OCI-LY7 (cell line): ENCODE measurements at regions not wholly inside any gene's neighbourhood (a gene's known extent, or its start where the extent isn't known, plus 50 kb on each side); places are given as distances from the start of the nearest gene placed in this dataset.

Source experiments
- BruUV-seq: library from RNA; stranded (reverse); fragments of 400-500 nt; replicated peaks from 2 replicates; lab custom pipeline; 2021; lab: Mats Ljungman, UMichigan
- CTCF ChIA-PET: fragments of 300-600 bp; sonication (Branson Sonifier 250); formaldehyde crosslinking; loops from one replicate; lab custom pipeline; 2022; ENCODE audit warnings: antibody characterized with exemption; ENCODE audit not compliant: unreplicated experiment; lab: Charles Lee
- POLR2A ChIA-PET: fragments of 300-600 bp; sonication (Branson Sonifier 250); formaldehyde crosslinking; loops from one replicate; lab custom pipeline; 2022; ENCODE audit warnings: antibody characterized with exemption; lab: Charles Lee
- DNase-seq: peaks from one replicate; pipeline ENCODE4 v3.0.0-alpha.2; 2015; ENCODE audit warnings: low spot score
- H2AFZ ChIP-seq: fragments of 200-600 bp; sonication (generic), shearing (Covaris generic); 2 replicates; pipeline ENCODE4 v1.6.1; 2014; ENCODE audit warnings: mild to moderate bottlenecking, antibody characterized with exemption, low read length, moderate library complexity
- H3K27ac ChIP-seq: fragments of 200-600 bp; sonication (generic); 2 replicates; pipeline ENCODE4 v1.5.1; 2014; ENCODE audit warnings: mixed run types, low read depth, mild to moderate bottlenecking, moderate library complexity, low read length, inconsistent platforms; ENCODE audit not compliant: poor library complexity, severe bottlenecking
- H3K36me3 ChIP-seq: fragments of 200-600 bp; sonication (generic); 2 replicates; pipeline ENCODE4 v1.6.1; 2014; ENCODE audit warnings: mild to moderate bottlenecking, antibody characterized with exemption, low read length, moderate library complexity, mixed read lengths; ENCODE audit not compliant: insufficient read depth
- H3K4me1 ChIP-seq: fragments of 200-600 bp; sonication (generic); 2 replicates; pipeline ENCODE4 v1.5.1; 2014; ENCODE audit warnings: mild to moderate bottlenecking, low read length; ENCODE audit not compliant: insufficient read depth, poor library complexity, severe bottlenecking
- H3K4me2 ChIP-seq: fragments of 200-600 bp; sonication (generic); 2 replicates; pipeline ENCODE4 v1.6.1; 2014; ENCODE audit warnings: mild to moderate bottlenecking, low read length
- H3K4me3 ChIP-seq: fragments of 200-600 bp; sonication (generic); 2 replicates; pipeline ENCODE4 v1.5.1; 2014; ENCODE audit warnings: mild to moderate bottlenecking, low read depth, low read length; ENCODE audit not compliant: poor library complexity, severe bottlenecking
- H3K79me2 ChIP-seq: fragments of 200-600 bp; sonication (generic); 2 replicates; pipeline ENCODE4 v1.6.1; 2016; ENCODE audit warnings: low read depth, mild to moderate bottlenecking, low read length, moderate library complexity, mixed read lengths; ENCODE audit not compliant: insufficient read depth
- H3K9me2 ChIP-seq: fragments of 200-600 bp; sonication (generic); 2 replicates; pipeline ENCODE4 v1.6.1; 2016; ENCODE audit warnings: mild to moderate bottlenecking, low read length, mixed read lengths; ENCODE audit not compliant: insufficient read depth
- H3K9me3 ChIP-seq: fragments of 200-600 bp; sonication (generic); 2 replicates; pipeline ENCODE4 v1.6.1; 2014; ENCODE audit warnings: mild to moderate bottlenecking, mixed run types, low read length, mixed read lengths
- H4K20me1 ChIP-seq: fragments of 200-600 bp; sonication (generic); 2 replicates; pipeline ENCODE4 v1.6.1; 2014; ENCODE audit warnings: mild to moderate bottlenecking, antibody characterized with exemption, low read length, moderate library complexity, mixed read lengths; ENCODE audit not compliant: insufficient read depth
- EZH2phosphoT487 ChIP-seq: fragments of 200-600 bp; sonication (generic); IDR thresholded peaks from 2 replicates; pipeline ENCODE4 v1.6.1; 2018; ENCODE audit warnings: low read depth, borderline replicate concordance, mild to moderate bottlenecking, mixed run types, antibody characterized with exemption, low read length, moderate library complexity, mixed read lengths
- intact Hi-C: fragments of 100-400 bp; cut with micrococcal nuclease; formaldehyde crosslinking; loops from one replicate; pipeline ENCODE4 v1.10.0; 2022; ENCODE audit not compliant: unreplicated experiment
- TF ChIP-seq, protein P1 (sequence below): fragments of 200-600 bp; sonication (generic); conservative IDR thresholded peaks from 2 replicates; pipeline ENCODE4 v1.5.1; 2014; ENCODE audit warnings: mild to moderate bottlenecking, antibody characterized with exemption, low read length, moderate library complexity, mixed read lengths

GRCh38 chr2:239876271-239876947, 148.7 kb downstream of the NDUFA10 start:
- ChIA-PET POLR2A (interaction anchor here (0.7 kb wide), 1 partner anchor 290 kb away, joined by 3 read pairs; no protein-coding TSS in a partner anchor), CTCF (no interaction called here)
- H4K20me1 ChIP-seq = no peaks in the 10 kb centered on the region

DNA sequence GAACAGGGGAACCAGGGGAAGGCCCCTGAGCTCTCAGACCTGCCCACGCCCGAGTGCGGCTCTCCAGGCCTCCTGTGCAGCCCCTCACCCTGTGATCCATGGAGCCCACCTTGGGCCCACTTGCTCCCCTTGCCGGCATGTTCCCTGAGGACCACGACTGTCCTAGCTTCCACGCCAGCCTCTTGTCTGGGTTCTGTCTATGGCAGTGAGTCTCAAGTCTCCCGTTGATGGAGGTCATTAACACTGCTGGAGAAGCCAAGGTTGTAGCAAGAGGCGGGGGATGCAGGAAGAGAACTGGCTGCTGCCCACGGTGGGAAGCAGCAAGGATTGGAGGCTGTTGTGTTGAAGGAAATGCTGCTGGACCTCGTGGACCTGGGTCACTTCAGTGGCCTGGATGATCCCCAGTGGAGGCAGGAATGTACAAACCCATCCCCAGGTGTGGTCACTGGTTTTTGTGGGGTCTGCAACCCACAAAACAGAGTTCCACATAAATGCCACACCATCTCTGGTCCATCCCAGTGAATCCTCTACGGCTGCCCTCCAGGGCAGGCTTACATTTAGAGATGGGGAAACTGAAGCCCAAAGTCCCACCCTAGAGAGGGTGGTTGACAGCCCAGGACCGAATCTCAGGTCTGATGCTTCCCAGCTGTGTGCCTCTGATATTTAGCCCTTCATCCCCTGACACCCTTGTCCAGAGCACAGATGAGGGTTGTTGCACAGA, 150.3 kb downstream of the NDUFA10 start:
- Histone ChIP-seq H4K20me1 (no peaks in the 10 kb centered on the region), H3K27ac (no peak overlapping the region), H2AFZ (no peak overlapping the region), H3K9me2 (no peaks in the 10 kb centered on the region), H3K79me2 (no peaks in the 10 kb centered on the region), H3K36me3 (no peaks in the 10 kb centered on the region), H3K4me3 (no peak overlapping the region), H3K4me2 (no peak overlapping the region), H3K9me3 (no peaks in the 10 kb centered on the region), H3K4me1 (peaks cover 10% of the 10 kb centered on the region)
- intact Hi-C loops = no loop called here
- no peak for TF ChIP-seq EZH2phosphoT487
- TF ChIP-seq, protein P1, sequence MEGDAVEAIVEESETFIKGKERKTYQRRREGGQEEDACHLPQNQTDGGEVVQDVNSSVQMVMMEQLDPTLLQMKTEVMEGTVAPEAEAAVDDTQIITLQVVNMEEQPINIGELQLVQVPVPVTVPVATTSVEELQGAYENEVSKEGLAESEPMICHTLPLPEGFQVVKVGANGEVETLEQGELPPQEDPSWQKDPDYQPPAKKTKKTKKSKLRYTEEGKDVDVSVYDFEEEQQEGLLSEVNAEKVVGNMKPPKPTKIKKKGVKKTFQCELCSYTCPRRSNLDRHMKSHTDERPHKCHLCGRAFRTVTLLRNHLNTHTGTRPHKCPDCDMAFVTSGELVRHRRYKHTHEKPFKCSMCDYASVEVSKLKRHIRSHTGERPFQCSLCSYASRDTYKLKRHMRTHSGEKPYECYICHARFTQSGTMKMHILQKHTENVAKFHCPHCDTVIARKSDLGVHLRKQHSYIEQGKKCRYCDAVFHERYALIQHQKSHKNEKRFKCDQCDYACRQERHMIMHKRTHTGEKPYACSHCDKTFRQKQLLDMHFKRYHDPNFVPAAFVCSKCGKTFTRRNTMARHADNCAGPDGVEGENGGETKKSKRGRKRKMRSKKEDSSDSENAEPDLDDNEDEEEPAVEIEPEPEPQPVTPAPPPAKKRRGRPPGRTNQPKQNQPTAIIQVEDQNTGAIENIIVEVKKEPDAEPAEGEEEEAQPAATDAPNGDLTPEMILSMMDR = no peak
- POLR2A ChIA-PET = no interaction called here
- DNase-seq = no peak
- CTCF ChIA-PET = no interaction called here
- BruUV-seq = no TSS peak

More at GRCh38 chr2:239876271-239876947, 148.7 kb downstream of the NDUFA10 start:
- no peaks in the 10 kb centered on the region for H3K9me2 ChIP-seq
- TF ChIP-seq EZH2phosphoT487 = no peak
- TF ChIP-seq, protein P1 = no peak
- DNase-seq = no peak
- peaks cover 10% of the 10 kb centered on the region for H3K4me1 ChIP-seq
- BruUV-seq = no TSS peak
- intact Hi-C loops = no loop called here
- no peaks in the 10 kb centered on the region for H3K36me3 ChIP-seq
- no peaks in the 10 kb centered on the region for H3K9me3 ChIP-seq
- no peak overlapping the region for H2AFZ ChIP-seq
- no peak overlapping the region for H3K4me3 ChIP-seq
- H3K79me2 ChIP-seq = no peaks in the 10 kb centered on the region
- H3K27ac ChIP-seq = no peak overlapping the region
- no peak overlapping the region for H3K4me2 ChIP-seq
